HepG2 (cell line): ENCODE measurements at regions not wholly inside any gene's neighbourhood (a gene's known extent, or its start where the extent isn't known, plus 50 kb on each side); places are given as distances from the start of the nearest gene placed in this dataset.

ENCODE experiments used
- ATAC-seq: fragments of 200-7000 bp; cut with Tn5 transposase; 3 replicates; pipeline ENCODE4 v1.9.1; 2020; ENCODE audit warnings: mild to moderate bottlenecking, moderate library complexity
- BruUV-seq: library from RNA; stranded (reverse); fragments of 400-500 nt; replicated peaks from 2 replicates; lab custom pipeline; 2021; lab: Mats Ljungman, UMichigan
- CTCF ChIA-PET: fragments of 300-600 bp; formaldehyde crosslinking; extraction: SDS; loops from one replicate; lab custom pipeline; 2021; ENCODE audit warnings: low total read pairs, inconsistent platforms, low intra/inter-chr PET ratio; lab: Yijun Ruan, JAX
- POLR2A ChIA-PET: fragments of 350-600 bp; sonication (Branson Sonifier 250); formaldehyde crosslinking; loops from one replicate; lab custom pipeline; 2020; ENCODE audit warnings: antibody characterized with exemption, inconsistent platforms; lab: Yijun Ruan, JAX
- DNase-seq: peaks from one replicate; pipeline ENCODE4 v3.0.0-alpha.2; 2015; ENCODE audit warnings: low spot score
- FAIRE-seq: peaks from 3 replicates; lab custom pipeline; 2011; peaks lifted over from hg19 to GRCh38; lab: Jason Lieb, UNC
- H2AFZ ChIP-seq: one replicate; pipeline ENCODE4 v1.6.1; 2011; ENCODE audit warnings: low read length, inconsistent platforms
- H3K27ac ChIP-seq: fragments of 300-600 bp; 3 replicates; pipeline ENCODE4 v1.8.0; 2011; ENCODE audit warnings: mixed run types, mild to moderate bottlenecking, mixed read lengths, low read length, inconsistent platforms; ENCODE audit not compliant: insufficient read depth; ENCODE audit errors: extremely low read length
- H3K27me3 ChIP-seq, 2 experiments: fragments of 200-600 bp in 1 of 2; 2 replicates in 1 of 2; 3 replicates in 1 of 2; pipeline versions ENCODE4 v1.6.0 to v1.8.0; 2011; ENCODE audit warnings: low read length in 2 of 2, mild to moderate bottlenecking in 2 of 2, moderate library complexity in 2 of 2, inconsistent platforms in 1 of 2; ENCODE audit not compliant: insufficient read depth in 2 of 2, control insufficient read depth in 1 of 2
- H3K36me3 ChIP-seq, 2 experiments: fragments of 200-600 bp in 1 of 2; replicated peaks in 1 of 2; 2 replicates in 1 of 2; 3 replicates in 1 of 2; pipeline versions ENCODE4 v1.5.1 to v1.8.0; 2011; ENCODE audit warnings: low read length in 2 of 2, inconsistent platforms in 1 of 2; ENCODE audit not compliant: insufficient read depth in 2 of 2, control insufficient read depth in 1 of 2
- H3K4me1 ChIP-seq: 2 replicates; pipeline ENCODE4 v1.5.1; 2012; ENCODE audit warnings: low read length, inconsistent platforms; ENCODE audit not compliant: insufficient read depth
- H3K4me2 ChIP-seq: 2 replicates; pipeline ENCODE4 v1.6.0; 2011; ENCODE audit warnings: low read depth, low read length, inconsistent platforms
- H3K4me3 ChIP-seq, 3 experiments: fragments of 200-600 bp in 1 of 3; sonication (generic), shearing (Covaris generic) in 1 of 3; replicated peaks in 1 of 3; 2 replicates each; pipeline ENCODE4 v1.5.1; 2011 to 2016; ENCODE audit warnings: low read length in 3 of 3, inconsistent platforms in 2 of 3, low read depth in 2 of 3, mild to moderate bottlenecking in 2 of 3, control low read depth in 1 of 3, mixed read lengths in 1 of 3; ENCODE audit not compliant: insufficient read depth in 1 of 3
- H3K79me2 ChIP-seq: one replicate; pipeline ENCODE4 v1.6.1; 2011; ENCODE audit warnings: low read length, inconsistent platforms; ENCODE audit not compliant: insufficient read depth
- H3K9ac ChIP-seq: 2 replicates; pipeline ENCODE4 v1.6.0; 2011; ENCODE audit warnings: mild to moderate bottlenecking, low read depth, low read length, inconsistent platforms; ENCODE audit not compliant: insufficient read depth
- H3K9me3 ChIP-seq: 2 replicates; pipeline ENCODE4 v1.5.1; 2012; ENCODE audit warnings: mild to moderate bottlenecking, low read length
- H4K20me1 ChIP-seq: 2 replicates; pipeline ENCODE4 v1.6.0; 2011; ENCODE audit warnings: inconsistent platforms, mild to moderate bottlenecking, low read length, moderate library complexity; ENCODE audit not compliant: insufficient read depth
- ATAD3A ChIP-seq: sonication (generic); formaldehyde crosslinking; IDR thresholded peaks from 2 replicates; pipeline ENCODE4 v1.4.0; 2020; ENCODE audit warnings: missing genetic modification reagents
- BCL6 ChIP-seq: IDR thresholded peaks from 2 replicates; pipeline ENCODE4 v1.6.1; 2016; ENCODE audit warnings: missing genetic modification reagents, missing compliant biosample characterization
- NR2F2 ChIP-seq: IDR thresholded peaks from 2 replicates; pipeline ENCODE4 v1.6.1; 2012; ENCODE audit warnings: low read depth, inconsistent platforms, borderline replicate concordance
- PBX3 ChIP-seq: sonication (generic); formaldehyde crosslinking; IDR thresholded peaks from 2 replicates; pipeline ENCODE4 v1.8.1; 2023; ENCODE audit warnings: missing genetic modification reagents, inconsistent platforms, borderline replicate concordance
- RBM39 ChIP-seq: fragments of 200-400 bp; formaldehyde crosslinking; IDR thresholded peaks from one replicate; pipeline ENCODE4 v1.6.1; 2018; ENCODE audit warnings: antibody characterized with exemption, mild to moderate bottlenecking, low read depth, low read length; ENCODE audit not compliant: poor library complexity, severe bottlenecking
- ZFP41 ChIP-seq: sonication (generic); formaldehyde crosslinking; IDR thresholded peaks from 2 replicates; pipeline ENCODE4 v1.4.0; 2020; ENCODE audit warnings: mild to moderate bottlenecking, missing genetic modification reagents, borderline replicate concordance
- ZNF260 ChIP-seq: sonication (generic); formaldehyde crosslinking; IDR thresholded peaks from 2 replicates; pipeline ENCODE4 v1.4.0; 2020; ENCODE audit warnings: missing genetic modification reagents, low read depth, mild to moderate bottlenecking, borderline replicate concordance
- ZNF546 ChIP-seq: sonication (generic); formaldehyde crosslinking; conservative IDR thresholded peaks from 2 replicates; pipeline ENCODE4 v1.8.1; 2023; ENCODE audit warnings: mild to moderate bottlenecking, missing genetic modification reagents
- WGBS: methylation state at CpG from one replicate; pipeline ENCODE4 v1.1.6; 2017; ENCODE audit warnings: low lambda C conversion rate; 5-methylcytosine and 5-hydroxymethylcytosine counted together
- in situ Hi-C: cut with HindIII; loops from 2 replicates; pipeline ENCODE4 v1.10.0; 2017; ENCODE audit warnings: low pct_unique_long_range_greater_than_20kb; ENCODE audit not compliant: extremely low pct_ligation_motif_present
- intact Hi-C: fragments of 100-400 bp; cut with micrococcal nuclease; formaldehyde crosslinking; loops from one replicate; pipeline ENCODE4 v1.10.0; 2022; ENCODE audit not compliant: unreplicated experiment
- TF ChIP-seq, protein P1 (sequence below), 2 experiments: sonication (generic) in 1 of 2; formaldehyde crosslinking in 1 of 2; IDR thresholded peaks; 2 replicates each; pipeline versions ENCODE4 v1.6.1 to v1.9.0; 2014 to 2022; ENCODE audit warnings: antibody characterized with exemption in 1 of 2, borderline replicate concordance in 1 of 2, inconsistent platforms in 1 of 2, low read depth in 1 of 2, missing genetic modification reagents in 1 of 2
- TF ChIP-seq, protein P2 (sequence below): sonication (generic); formaldehyde crosslinking; IDR thresholded peaks from 2 replicates; pipeline ENCODE4 v1.8.0; 2022; ENCODE audit warnings: missing genetic modification reagents, mild to moderate bottlenecking, moderate library complexity, borderline replicate concordance
- TF ChIP-seq, protein P3 (sequence below): sonication (generic); formaldehyde crosslinking; IDR thresholded peaks from 2 replicates; pipeline ENCODE4; 2020; ENCODE audit warnings: missing genetic modification reagents, mild to moderate bottlenecking, borderline replicate concordance

DNA sequence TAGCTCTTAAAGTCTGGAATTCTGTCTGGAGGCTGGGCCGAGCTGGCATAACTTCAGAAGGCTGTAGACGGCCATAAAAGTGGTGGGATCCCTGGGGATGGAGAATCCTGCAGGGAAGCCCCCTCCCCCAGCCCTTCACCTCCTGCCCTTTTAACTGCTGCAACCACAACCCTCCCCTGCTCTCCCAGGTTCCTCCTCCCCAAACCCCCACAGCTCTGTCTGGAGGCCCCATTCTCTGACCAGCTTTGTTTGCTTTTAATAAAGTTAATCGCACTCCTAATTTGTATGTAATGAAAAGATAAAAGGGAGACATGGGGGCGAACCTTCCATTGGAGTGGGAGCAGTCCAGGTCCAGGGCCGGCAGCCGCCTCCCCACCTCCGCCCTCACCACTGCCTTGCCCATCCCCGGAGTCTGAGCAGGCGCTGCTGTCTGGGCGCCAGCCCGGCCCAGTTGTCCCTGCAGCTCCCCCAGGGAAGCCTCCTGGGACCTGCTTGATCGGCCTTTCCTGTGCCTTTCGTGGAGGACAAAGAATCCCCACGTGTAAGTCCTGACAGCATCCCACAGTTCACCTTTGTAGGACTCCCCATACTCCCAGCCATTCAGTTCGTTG is 84.3 kb downstream of the PJA1 start:
- ATAC-seq (no peak), FAIRE-seq (no peak), DNase-seq (no peak)
- Histone ChIP-seq H3K27me3 (no peaks in the 10 kb centered on the region), H2AFZ (no peak overlapping the region), H3K4me2 (no peak overlapping the region), H3K79me2 (no peaks in the 10 kb centered on the region), H3K36me3 (no peaks in the 10 kb centered on the region), H3K27ac (no peak overlapping the region), H3K4me3 (no peak overlapping the region), H3K9me3 (no peaks in the 10 kb centered on the region), H3K9ac (no peak overlapping the region), H4K20me1 (no peaks in the 10 kb centered on the region), H3K4me1 (no peaks in the 10 kb centered on the region)
- POLR2A ChIA-PET = no interaction called here
- intact Hi-C loops (no loop called here), in situ Hi-C loops (no loop called here)
- WGBS = 31% methylated on average over 5 of the region's 15 CpGs
- no TSS peak for BruUV-seq
- CTCF ChIA-PET = no interaction called here
- TF ChIP-seq, protein P1, sequence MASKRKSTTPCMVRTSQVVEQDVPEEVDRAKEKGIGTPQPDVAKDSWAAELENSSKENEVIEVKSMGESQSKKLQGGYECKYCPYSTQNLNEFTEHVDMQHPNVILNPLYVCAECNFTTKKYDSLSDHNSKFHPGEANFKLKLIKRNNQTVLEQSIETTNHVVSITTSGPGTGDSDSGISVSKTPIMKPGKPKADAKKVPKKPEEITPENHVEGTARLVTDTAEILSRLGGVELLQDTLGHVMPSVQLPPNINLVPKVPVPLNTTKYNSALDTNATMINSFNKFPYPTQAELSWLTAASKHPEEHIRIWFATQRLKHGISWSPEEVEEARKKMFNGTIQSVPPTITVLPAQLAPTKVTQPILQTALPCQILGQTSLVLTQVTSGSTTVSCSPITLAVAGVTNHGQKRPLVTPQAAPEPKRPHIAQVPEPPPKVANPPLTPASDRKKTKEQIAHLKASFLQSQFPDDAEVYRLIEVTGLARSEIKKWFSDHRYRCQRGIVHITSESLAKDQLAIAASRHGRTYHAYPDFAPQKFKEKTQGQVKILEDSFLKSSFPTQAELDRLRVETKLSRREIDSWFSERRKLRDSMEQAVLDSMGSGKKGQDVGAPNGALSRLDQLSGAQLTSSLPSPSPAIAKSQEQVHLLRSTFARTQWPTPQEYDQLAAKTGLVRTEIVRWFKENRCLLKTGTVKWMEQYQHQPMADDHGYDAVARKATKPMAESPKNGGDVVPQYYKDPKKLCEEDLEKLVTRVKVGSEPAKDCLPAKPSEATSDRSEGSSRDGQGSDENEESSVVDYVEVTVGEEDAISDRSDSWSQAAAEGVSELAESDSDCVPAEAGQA (IDR thresholded peaks at IDR 0.05; ENCODE audit: low read depth) = no peak
- TF ChIP-seq, protein P1 (CRISPR knock-in tag; IDR thresholded peaks at IDR 0.05; ENCODE audit: borderline replicate concordance) = no peak
- TF ChIP-seq PBX3 (no peak), BCL6 (CRISPR knock-in tag) (no peak), NR2F2 (no peak), ZNF546 (CRISPR knock-in tag) (no peak), ZFP41 (CRISPR knock-in tag) (no peak), ZNF260 (CRISPR knock-in tag) (no peak), ATAD3A (no peak), RBM39 (no peak)
- TF ChIP-seq, protein P2, sequence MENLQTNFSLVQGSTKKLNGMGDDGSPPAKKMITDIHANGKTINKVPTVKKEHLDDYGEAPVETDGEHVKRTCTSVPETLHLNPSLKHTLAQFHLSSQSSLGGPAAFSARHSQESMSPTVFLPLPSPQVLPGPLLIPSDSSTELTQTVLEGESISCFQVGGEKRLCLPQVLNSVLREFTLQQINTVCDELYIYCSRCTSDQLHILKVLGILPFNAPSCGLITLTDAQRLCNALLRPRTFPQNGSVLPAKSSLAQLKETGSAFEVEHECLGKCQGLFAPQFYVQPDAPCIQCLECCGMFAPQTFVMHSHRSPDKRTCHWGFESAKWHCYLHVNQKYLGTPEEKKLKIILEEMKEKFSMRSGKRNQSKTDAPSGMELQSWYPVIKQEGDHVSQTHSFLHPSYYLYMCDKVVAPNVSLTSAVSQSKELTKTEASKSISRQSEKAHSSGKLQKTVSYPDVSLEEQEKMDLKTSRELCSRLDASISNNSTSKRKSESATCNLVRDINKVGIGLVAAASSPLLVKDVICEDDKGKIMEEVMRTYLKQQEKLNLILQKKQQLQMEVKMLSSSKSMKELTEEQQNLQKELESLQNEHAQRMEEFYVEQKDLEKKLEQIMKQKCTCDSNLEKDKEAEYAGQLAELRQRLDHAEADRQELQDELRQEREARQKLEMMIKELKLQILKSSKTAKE (CRISPR knock-in tag) = no peak
- TF ChIP-seq, protein P3, sequence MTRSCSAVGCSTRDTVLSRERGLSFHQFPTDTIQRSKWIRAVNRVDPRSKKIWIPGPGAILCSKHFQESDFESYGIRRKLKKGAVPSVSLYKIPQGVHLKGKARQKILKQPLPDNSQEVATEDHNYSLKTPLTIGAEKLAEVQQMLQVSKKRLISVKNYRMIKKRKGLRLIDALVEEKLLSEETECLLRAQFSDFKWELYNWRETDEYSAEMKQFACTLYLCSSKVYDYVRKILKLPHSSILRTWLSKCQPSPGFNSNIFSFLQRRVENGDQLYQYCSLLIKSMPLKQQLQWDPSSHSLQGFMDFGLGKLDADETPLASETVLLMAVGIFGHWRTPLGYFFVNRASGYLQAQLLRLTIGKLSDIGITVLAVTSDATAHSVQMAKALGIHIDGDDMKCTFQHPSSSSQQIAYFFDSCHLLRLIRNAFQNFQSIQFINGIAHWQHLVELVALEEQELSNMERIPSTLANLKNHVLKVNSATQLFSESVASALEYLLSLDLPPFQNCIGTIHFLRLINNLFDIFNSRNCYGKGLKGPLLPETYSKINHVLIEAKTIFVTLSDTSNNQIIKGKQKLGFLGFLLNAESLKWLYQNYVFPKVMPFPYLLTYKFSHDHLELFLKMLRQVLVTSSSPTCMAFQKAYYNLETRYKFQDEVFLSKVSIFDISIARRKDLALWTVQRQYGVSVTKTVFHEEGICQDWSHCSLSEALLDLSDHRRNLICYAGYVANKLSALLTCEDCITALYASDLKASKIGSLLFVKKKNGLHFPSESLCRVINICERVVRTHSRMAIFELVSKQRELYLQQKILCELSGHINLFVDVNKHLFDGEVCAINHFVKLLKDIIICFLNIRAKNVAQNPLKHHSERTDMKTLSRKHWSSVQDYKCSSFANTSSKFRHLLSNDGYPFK (CRISPR knock-in tag) = no peak
